Right atrium auricular region (tissue), 2 donors: ENCODE measurements at regions not wholly inside any gene's neighbourhood (a gene's known extent, or its start where the extent isn't known, plus 50 kb on each side); places are given as distances from the start of the nearest gene placed in this dataset.

Experiments
- DNase-seq: peaks from one replicate; pipeline ENCODE4 v3.0.0-alpha.2; 2019; ENCODE audit warnings: low spot score
- H3K27ac ChIP-seq, 2 donors: fragments of 200-600 bp; sonication (generic); 1 replicate in 1 of 2; 2 replicates in 1 of 2; pipeline ENCODE4 v1.5.1; 2016 to 2019
- H3K27me3 ChIP-seq, 2 donors: fragments of 200-600 bp; sonication (generic); one replicate each; pipeline versions ENCODE4 v1.5.1 to v1.6.0; 2017 to 2019
- H3K36me3 ChIP-seq: fragments of 200-600 bp; sonication (generic); one replicate; pipeline ENCODE4 v1.5.1; 2016
- H3K4me1 ChIP-seq, 2 donors: fragments of 200-600 bp; sonication (generic); one replicate each; pipeline versions ENCODE4 v1.5.1 to v1.6.0; 2017 to 2019
- H3K4me3 ChIP-seq, 2 donors: fragments of 200-600 bp; sonication (generic); 1 replicate in 1 of 2; 2 replicates in 1 of 2; pipeline ENCODE4 v1.5.1; 2017 to 2019; ENCODE audit warnings: mild to moderate bottlenecking in 1 of 2, moderate library complexity in 1 of 2
- H3K9me3 ChIP-seq, 2 donors: fragments of 200-600 bp; sonication (generic); one replicate each; pipeline ENCODE4 v1.5.1; 2019
- CTCF ChIP-seq, 2 donors: fragments of 200-600 bp; sonication (generic); IDR thresholded peaks; one replicate each; pipeline ENCODE4 v1.5.1; 2019; ENCODE audit warnings: antibody characterized with exemption in 2 of 2

- Histone ChIP-seq H3K4me1 (no peaks in the 10 kb centered on the region), H3K36me3 (no peaks in the 10 kb centered on the region), H3K9me3 (no peaks in the 10 kb centered on the region), H3K4me3 (no peak overlapping the region), H3K27me3 (no peaks in the 10 kb centered on the region), H3K27ac (no peak overlapping the region)
- no peak for DNase-seq
- no peak for TF ChIP-seq CTCF (IDR thresholded peaks at IDR 0.05)
These were observed 55.2 kb downstream of the TTC32 start for GRCh38 chr2:19846567-19846966.

GRCh38 chr2:19846030-19846429, 55.8 kb downstream of the TTC32 start:
- DNase-seq = peak; percentile 51
- TF ChIP-seq CTCF (IDR thresholded peaks at IDR 0.05) = no peak
- no peak overlapping the region for H3K4me3 ChIP-seq
- H3K27me3 ChIP-seq = no peaks in the 10 kb centered on the region
- no peaks in the 10 kb centered on the region for H3K36me3 ChIP-seq
- no peaks in the 10 kb centered on the region for H3K4me1 ChIP-seq
- H3K9me3 ChIP-seq = no peaks in the 10 kb centered on the region
- no peak overlapping the region for H3K27ac ChIP-seq

DNA sequence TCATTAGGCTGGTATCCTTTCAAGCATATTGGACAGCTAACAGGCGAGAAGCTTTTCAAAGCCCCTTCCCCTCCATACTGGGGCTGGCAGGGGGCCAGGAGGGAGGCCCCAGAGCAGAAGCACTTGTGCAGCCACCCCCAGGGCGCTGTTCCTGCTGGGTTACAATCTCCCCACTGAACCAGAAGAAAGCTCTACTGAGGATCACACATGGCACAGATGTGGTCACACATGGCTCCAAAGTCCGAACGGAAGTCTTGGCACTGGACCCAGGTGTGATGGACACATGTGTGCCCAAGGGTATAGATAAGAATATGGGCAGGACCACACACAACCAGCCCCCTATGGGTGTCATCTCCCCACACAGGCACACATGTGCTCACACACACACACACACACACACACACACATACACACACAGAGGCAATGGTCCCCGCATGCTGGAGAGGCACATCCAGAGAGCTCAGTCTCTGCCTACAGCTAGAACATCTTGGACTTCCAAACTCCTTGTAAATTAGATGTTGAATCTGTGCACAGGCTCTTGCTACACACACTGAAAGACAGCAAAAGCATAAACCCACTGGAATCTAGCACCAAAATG, 56.4 kb downstream of the TTC32 start:
- H3K9me3 ChIP-seq = no peaks in the 10 kb centered on the region
- peak; percentile 40 for DNase-seq
- H3K27me3 ChIP-seq = no peaks in the 10 kb centered on the region
- H3K4me3 ChIP-seq = no peak overlapping the region
- no peak overlapping the region for H3K27ac ChIP-seq
- no peak for TF ChIP-seq CTCF (IDR thresholded peaks at IDR 0.05)
- H3K4me1 ChIP-seq = no peaks in the 10 kb centered on the region
- no peaks in the 10 kb centered on the region for H3K36me3 ChIP-seq

- Histone ChIP-seq H3K36me3 (no peaks in the 10 kb centered on the region), H3K27me3 (no peaks in the 10 kb centered on the region), H3K9me3 (no peaks in the 10 kb centered on the region), H3K4me3 (no peak overlapping the region), H3K27ac (no peak overlapping the region), H3K4me1 (no peaks in the 10 kb centered on the region)
- TF ChIP-seq CTCF (IDR thresholded peaks at IDR 0.05) = no peak
- peak; percentile 21 for DNase-seq
These were observed 57.0 kb downstream of the TTC32 start for GRCh38 chr2:19844750-19845149.

GRCh38 chr2:19843992-19844515, 57.7 kb downstream of the TTC32 start:
- Histone ChIP-seq H3K27ac (no peak overlapping the region), H3K36me3 (no peaks in the 10 kb centered on the region), H3K9me3 (no peaks in the 10 kb centered on the region), H3K27me3 (no peaks in the 10 kb centered on the region), H3K4me3 (no peak overlapping the region), H3K4me1 (no peaks in the 10 kb centered on the region)
- TF ChIP-seq CTCF (IDR thresholded peaks at IDR 0.05) = no peak
- peak; percentile 48 for DNase-seq
